Ishikawa (cell line): ENCODE measurements at regions not wholly inside any gene's neighbourhood (a gene's known extent, or its start where the extent isn't known, plus 50 kb on each side); places are given as distances from the start of the nearest gene placed in this dataset.

Experiments used
- CEBPB ChIP-seq: IDR thresholded peaks from 2 replicates; pipeline ENCODE4 v1.6.1; 2012
- CREB1 ChIP-seq: IDR thresholded peaks from 2 replicates; pipeline ENCODE4 v1.6.1; 2012; ENCODE audit warnings: low read depth
- EGR1 ChIP-seq: IDR thresholded peaks from 2 replicates; pipeline ENCODE4 v1.6.1; 2012
- EP300 ChIP-seq: IDR thresholded peaks from 2 replicates; pipeline ENCODE4 v1.6.1; 2012; ENCODE audit warnings: borderline replicate concordance
- FOXM1 ChIP-seq: IDR thresholded peaks from 2 replicates; pipeline ENCODE4 v1.6.1; 2012; ENCODE audit warnings: low read depth, borderline replicate concordance
- MAX ChIP-seq: IDR thresholded peaks from 2 replicates; pipeline ENCODE4 v1.6.1; 2012
- NFIC ChIP-seq: IDR thresholded peaks from 2 replicates; pipeline ENCODE4 v1.6.1; 2012
- RAD21 ChIP-seq: IDR thresholded peaks from 2 replicates; pipeline ENCODE4 v1.6.1; 2012; ENCODE audit warnings: low read depth
- REST ChIP-seq: IDR thresholded peaks from 2 replicates; pipeline ENCODE4 v1.6.1; 2012; ENCODE audit warnings: low read depth, mild to moderate bottlenecking
- TAF1 ChIP-seq: IDR thresholded peaks from 2 replicates; pipeline ENCODE4 v1.6.1; 2012; ENCODE audit warnings: low read depth, mild to moderate bottlenecking
- TCF12 ChIP-seq: IDR thresholded peaks from 2 replicates; pipeline ENCODE4 v1.6.1; 2012; ENCODE audit warnings: low read depth
- TEAD4 ChIP-seq: IDR thresholded peaks from 2 replicates; pipeline ENCODE4 v1.6.1; 2012
- USF1 ChIP-seq: IDR thresholded peaks from 2 replicates; pipeline ENCODE4 v1.6.1; 2012
- YY1 ChIP-seq: IDR thresholded peaks from 2 replicates; pipeline ENCODE4 v1.6.1; 2012; ENCODE audit warnings: low read depth
- ZBTB7A ChIP-seq: IDR thresholded peaks from 2 replicates; pipeline ENCODE4 v1.6.1; 2012; ENCODE audit warnings: low read depth

DNA sequence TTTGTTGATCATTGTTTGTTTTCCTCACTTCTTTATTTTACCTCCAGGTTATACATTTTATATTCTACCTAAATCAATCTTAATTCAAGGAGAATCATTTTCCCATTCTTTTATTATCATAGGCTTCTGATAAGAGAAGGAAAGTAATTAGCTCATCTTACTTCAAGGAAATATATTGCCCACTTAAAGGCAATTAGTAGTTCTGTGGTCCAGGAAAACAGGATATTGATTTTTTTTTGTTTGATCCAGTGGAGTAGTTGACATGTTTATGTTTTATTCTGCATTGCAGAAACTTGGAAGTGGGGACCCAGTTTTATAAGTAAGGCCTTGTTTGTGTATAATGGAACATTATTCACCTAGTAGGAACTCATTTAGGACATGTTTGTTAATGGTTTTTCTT, 390.6 kb downstream of the NDFIP2 start:
- no peak for TF ChIP-seq TCF12
- TF ChIP-seq FOXM1: no peak
- TF ChIP-seq CREB1: no peak
- TF ChIP-seq USF1: no peak
- no peak for TF ChIP-seq TEAD4
- no peak for TF ChIP-seq EP300
- no peak for TF ChIP-seq RAD21
- no peak for TF ChIP-seq ZBTB7A
- no peak for TF ChIP-seq NFIC
- TF ChIP-seq CEBPB: no peak
- no peak for TF ChIP-seq MAX
- TF ChIP-seq TAF1: no peak
- TF ChIP-seq REST: no peak
- TF ChIP-seq YY1: no peak
- no peak for TF ChIP-seq EGR1

DNA sequence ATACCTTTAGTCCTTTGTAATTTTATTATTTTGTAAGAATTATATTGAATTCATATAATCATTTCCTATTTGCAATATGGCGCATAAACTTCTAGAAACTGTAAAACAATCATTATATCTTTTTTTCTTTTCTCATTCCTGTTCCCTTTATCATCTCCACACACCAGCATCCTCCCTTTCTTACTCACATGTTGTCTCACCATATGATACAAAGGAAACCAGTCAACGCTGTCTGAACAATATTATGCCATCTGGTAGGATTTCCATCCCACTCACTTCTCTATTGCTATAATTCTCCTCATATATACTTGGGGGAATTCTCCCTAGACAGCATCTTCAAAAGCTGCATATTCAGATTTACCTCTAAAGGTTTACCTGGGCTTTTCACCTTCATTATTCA, 389.8 kb downstream of the NDFIP2 start:
- TF ChIP-seq ZBTB7A: no peak

- TF ChIP-seq CEBPB (no peak), YY1 (no peak), EP300 (no peak)
Measured at GRCh38 chr13:79870123-79870522, 389.2 kb downstream of the NDFIP2 start.

DNA sequence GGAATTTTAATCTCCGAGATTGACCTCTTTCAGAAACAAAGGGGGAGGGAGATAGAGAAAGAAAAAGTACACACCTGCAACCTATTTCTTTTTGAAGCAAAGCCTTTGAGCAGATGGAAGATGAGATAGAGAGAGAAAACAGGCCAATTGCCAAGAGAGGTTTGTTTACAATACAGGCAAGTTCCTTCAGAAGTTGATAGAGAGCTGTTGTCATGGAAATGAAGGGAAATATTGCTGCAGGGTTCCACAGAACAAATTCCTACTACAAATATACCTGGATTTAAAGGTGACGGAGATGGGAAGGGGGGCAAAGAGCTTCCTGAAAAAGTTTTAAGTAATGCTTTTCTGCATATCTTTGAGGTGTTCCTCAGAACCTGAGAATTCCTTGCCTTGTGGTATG, 388.4 kb downstream of the NDFIP2 start:
- no peak for TF ChIP-seq TEAD4
- TF ChIP-seq ZBTB7A: no peak
- no peak for TF ChIP-seq YY1
- TF ChIP-seq USF1: no peak
- TF ChIP-seq TCF12: no peak
- TF ChIP-seq EGR1: no peak

GRCh38 chr13:79867254-79867653, 386.3 kb downstream of the NDFIP2 start:
- TF ChIP-seq TEAD4 (no peak), EP300 (no peak), FOXM1 (no peak)

DNA sequence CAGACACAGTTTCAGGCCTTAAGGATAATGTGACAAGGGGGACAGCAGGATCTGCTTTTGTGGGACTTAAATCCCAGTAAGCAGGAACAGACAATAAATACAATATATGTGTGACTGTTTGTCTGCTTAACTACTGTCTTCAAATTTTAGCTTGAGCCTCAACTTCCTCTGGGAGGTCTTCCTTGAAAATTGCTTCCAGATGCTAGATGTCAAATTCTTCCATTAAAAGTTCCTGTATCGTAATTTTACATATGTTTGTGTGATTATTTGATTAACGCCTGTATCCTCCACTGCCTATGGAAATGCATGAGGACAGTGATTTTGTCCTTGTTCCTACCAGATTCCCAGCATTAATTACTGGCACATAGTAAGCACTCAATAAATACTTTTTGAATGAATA, 385.5 kb downstream of the NDFIP2 start:
- TF ChIP-seq USF1: no peak
- no peak for TF ChIP-seq TAF1
- TF ChIP-seq NFIC: no peak
- no peak for TF ChIP-seq RAD21
- no peak for TF ChIP-seq REST
- no peak for TF ChIP-seq FOXM1
- no peak for TF ChIP-seq EP300
- no peak for TF ChIP-seq MAX
- TF ChIP-seq CEBPB: no peak
- TF ChIP-seq YY1: no peak
- TF ChIP-seq ZBTB7A: no peak
- TF ChIP-seq TEAD4: no peak

GRCh38 chr13:79862515-79862914, 381.6 kb downstream of the NDFIP2 start:
- no peak for TF ChIP-seq CEBPB
- TF ChIP-seq EP300: no peak
- TF ChIP-seq FOXM1: no peak
- no peak for TF ChIP-seq ZBTB7A
- no peak for TF ChIP-seq TEAD4
- TF ChIP-seq USF1: no peak
- TF ChIP-seq TAF1: no peak
- TF ChIP-seq MAX: no peak
